Endothelial cell of umbilical vein (primary cell): ENCODE measurements at regions not wholly inside any gene's neighbourhood (a gene's known extent, or its start where the extent isn't known, plus 50 kb on each side); places are given as distances from the start of the nearest gene placed in this dataset.

Experiments
- BruUV-seq: library from RNA; stranded (reverse); fragments of 400-500 nt; replicated peaks from 2 replicates; lab custom pipeline; 2021; lab: Mats Ljungman, UMichigan
- CTCF ChIA-PET: fragments of 300-600, 350-600 bp; sonication (Branson Sonifier 250); formaldehyde crosslinking; loops from one replicate; lab custom pipeline; 2021; ENCODE audit warnings: antibody characterized with exemption, inconsistent platforms; lab: Charles Lee
- POLR2A ChIA-PET: fragments of 300-600, 350-600 bp; sonication (Branson Sonifier 250); formaldehyde crosslinking; loops from one replicate; lab custom pipeline; 2021; ENCODE audit warnings: antibody characterized with exemption, inconsistent platforms; lab: Charles Lee
- DNase-seq: peaks from one replicate; pipeline ENCODE4 v3.0.0-alpha.2; 2011; ENCODE audit warnings: low read depth, low spot score
- FAIRE-seq: peaks from 2 replicates; lab custom pipeline; 2011; peaks lifted over from hg19 to GRCh38; lab: Jason Lieb, UNC
- H2AFZ ChIP-seq: 2 replicates; pipeline ENCODE4 v1.6.0; 2012; ENCODE audit warnings: low read depth, low read length, control low read depth, inconsistent platforms
- H3K27ac ChIP-seq: 2 replicates; pipeline ENCODE4 v1.5.1; 2011; ENCODE audit warnings: low read depth, mild to moderate bottlenecking, control low read depth, low read length, moderate library complexity; ENCODE audit not compliant: insufficient read depth
- H3K27me3 ChIP-seq, 2 experiments: 2 replicates each; pipeline versions ENCODE4 v1.6.0 to v1.6.1; 2011; ENCODE audit warnings: low read length in 2 of 2, mixed read lengths in 1 of 2; ENCODE audit not compliant: control insufficient read depth in 2 of 2, insufficient read depth in 2 of 2
- H3K36me3 ChIP-seq, 2 experiments: 2 replicates in 1 of 2; 3 replicates in 1 of 2; pipeline ENCODE4 v1.5.1; 2011; ENCODE audit warnings: low read length in 2 of 2, mild to moderate bottlenecking in 1 of 2, moderate library complexity in 1 of 2; ENCODE audit not compliant: control insufficient read depth in 2 of 2, insufficient read depth in 2 of 2; ENCODE audit errors: extremely low read depth in 1 of 2
- H3K4me1 ChIP-seq: 3 replicates; pipeline ENCODE4 v1.5.1; 2011; ENCODE audit warnings: mild to moderate bottlenecking, low read length; ENCODE audit not compliant: control insufficient read depth, insufficient read depth; ENCODE audit errors: extremely low read depth
- H3K4me2 ChIP-seq: 2 replicates; pipeline ENCODE4 v1.6.1; 2011; ENCODE audit warnings: low read length, control low read depth, mixed read lengths; ENCODE audit not compliant: insufficient read depth
- H3K4me3 ChIP-seq, 3 experiments: fragments of 200-600 bp in 1 of 3; sonication (generic), shearing (Covaris generic) in 1 of 3; replicated peaks in 1 of 3; 2 replicates each; pipeline ENCODE4 v1.5.1; 2011 to 2016; ENCODE audit warnings: control low read depth in 3 of 3, low read length in 3 of 3, mild to moderate bottlenecking in 2 of 3, inconsistent platforms in 1 of 3, low read depth in 1 of 3, moderate library complexity in 1 of 3; ENCODE audit not compliant: insufficient read depth in 1 of 3
- H3K79me2 ChIP-seq: 2 replicates; pipeline ENCODE4 v1.6.0; 2012; ENCODE audit warnings: low read length, inconsistent platforms; ENCODE audit not compliant: control insufficient read depth, insufficient read depth
- H3K9ac ChIP-seq: replicated peaks from 2 replicates; pipeline ENCODE3; 2011; ENCODE audit warnings: low read length, control low read depth; ENCODE audit not compliant: insufficient read depth; ENCODE audit errors: extremely low read depth
- H3K9me1 ChIP-seq: replicated peaks from 3 replicates; pipeline ENCODE4 v1.6.0; 2011; ENCODE audit warnings: mild to moderate bottlenecking, low read length; ENCODE audit not compliant: control insufficient read depth, insufficient read depth; ENCODE audit errors: extremely low read depth
- H3K9me3 ChIP-seq: replicated peaks from 2 replicates; pipeline ENCODE4 v1.5.1; 2012; ENCODE audit warnings: low read length, inconsistent platforms; ENCODE audit not compliant: control insufficient read depth, insufficient read depth
- H4K20me1 ChIP-seq: replicated peaks from 2 replicates; pipeline ENCODE3; 2011; ENCODE audit warnings: mild to moderate bottlenecking, low read length; ENCODE audit not compliant: control insufficient read depth, insufficient read depth; ENCODE audit errors: extremely low read depth
- CTCF ChIP-seq, 2 donors: IDR thresholded peaks; 1 replicate in 1 of 2; 2 replicates in 1 of 2; pipeline ENCODE4 v1.5.1; 2011; ENCODE audit warnings: low read length in 2 of 2, mild to moderate bottlenecking in 2 of 2, moderate library complexity in 2 of 2, control low read depth in 1 of 2, inconsistent platforms in 1 of 2, low read depth in 1 of 2; ENCODE audit not compliant: insufficient read depth in 1 of 2; ENCODE audit errors: extremely low read depth in 1 of 2
- EZH2 ChIP-seq: IDR thresholded peaks from 2 replicates; pipeline ENCODE4 v1.6.1; 2012; ENCODE audit warnings: borderline replicate concordance, low read depth, mild to moderate bottlenecking, moderate library complexity, low read length, inconsistent platforms; ENCODE audit not compliant: severe bottlenecking
- FOS ChIP-seq: IDR thresholded peaks from 2 replicates; pipeline ENCODE4 v1.6.1; 2011; ENCODE audit warnings: mild to moderate bottlenecking, low read length, moderate library complexity, borderline replicate concordance; ENCODE audit not compliant: insufficient read depth
- GATA2 ChIP-seq: IDR thresholded peaks from 2 replicates; pipeline ENCODE4 v1.7.0; 2011; ENCODE audit warnings: low read depth, mild to moderate bottlenecking, moderate library complexity, mixed read lengths, low read length; ENCODE audit not compliant: insufficient read length, insufficient read depth
- JUN ChIP-seq: IDR thresholded peaks from 2 replicates; pipeline ENCODE4 v1.6.1; 2011; ENCODE audit warnings: borderline replicate concordance, low read depth; ENCODE audit not compliant: insufficient read length, insufficient read depth
- MAX ChIP-seq: IDR thresholded peaks from 2 replicates; pipeline ENCODE4 v1.6.1; 2011; ENCODE audit not compliant: insufficient read depth, insufficient read length
- MYC ChIP-seq: IDR thresholded peaks from one replicate; pipeline ENCODE4 v1.6.1; 2011; ENCODE audit warnings: mild to moderate bottlenecking, low read depth, low read length
- POLR2A ChIP-seq: IDR thresholded peaks from 2 replicates; pipeline ENCODE4 v1.6.1; 2012; ENCODE audit warnings: low read depth, mild to moderate bottlenecking, control low read depth, low read length
- POLR2AphosphoS5 ChIP-seq: IDR thresholded peaks from 2 replicates; pipeline ENCODE4 v1.6.1; 2012; ENCODE audit warnings: low read depth, mild to moderate bottlenecking, control low read depth, low read length, moderate library complexity; ENCODE audit not compliant: insufficient read depth
- dilution Hi-C: fragments of 300-500 bp; cut with MboI; formaldehyde crosslinking; loops from one replicate; pipeline ENCODE4 v1.15.0; 2019; ENCODE audit warnings: low sequenced_read_pairs; ENCODE audit not compliant: extremely low pct_ligation_motif_present
- intact Hi-C: fragments of 100-400 bp; cut with micrococcal nuclease; formaldehyde crosslinking; loops from one replicate; pipeline ENCODE4 v1.10.0; 2022

- CTCF ChIA-PET, result interaction anchor here (0.9 kb wide), 1 partner anchor 233 kb away, joined by 3 read pairs; no protein-coding TSS in a partner anchor
- dilution Hi-C loops, result no loop called here
- intact Hi-C loops, result no loop called here
Observed at GRCh38 chr6:139784222-139784769, 409.8 kb upstream of the CITED2 start.

More at GRCh38 chr6:139784222-139784769, 409.8 kb upstream of the CITED2 start:
- Histone ChIP-seq H3K36me3 (no peaks in the 10 kb centered on the region), H3K27me3 (no peaks in the 10 kb centered on the region), H3K9me3 (no peaks in the 10 kb centered on the region), H3K79me2 (no peaks in the 10 kb centered on the region), H4K20me1 (no peaks in the 10 kb centered on the region), H2AFZ (no peak overlapping the region), H3K4me2 (no peak overlapping the region), H3K27ac (no peak overlapping the region), H3K4me3 (no peak overlapping the region), H3K4me1 (no peaks in the 10 kb centered on the region), H3K9ac (no peak overlapping the region), H3K9me1 (no peaks in the 10 kb centered on the region)
- BruUV-seq, result no TSS peak
- POLR2A ChIA-PET, result no interaction called here
- DNase-seq (peak; percentile 8), FAIRE-seq (no peak)
- TF ChIP-seq MYC (no peak), FOS (no peak), POLR2AphosphoS5 (no peak), POLR2A (no peak), MAX (no peak), JUN (no peak), EZH2 (no peak), GATA2 (no peak), CTCF (IDR thresholded peaks at IDR 0.05; ENCODE audit: extremely low read depth in 1 of 2, insufficient read depth in 1 of 2, low read depth in 1 of 2, low read length in 2 of 2) (no peak)
